ENCODE measurements at regions not wholly inside any gene's neighbourhood (a gene's known extent, or its start where the extent isn't known, plus 50 kb on each side); places are given as distances from the start of the nearest gene placed in this dataset.

GRCh38 chr20:54940522-54940921 lies 465.1 kb downstream of the DOK5 start:
- Histone ChIP-seq H3K9me3 (replicated peaks in 1 of 3) (no peaks in the 10 kb centered on the region), H3K4me1 (replicated peaks in 1 of 2) (no peaks in the 10 kb centered on the region), H3K27ac (no peak overlapping the region), H3K27me3 (no peaks in the 10 kb centered on the region), H3K4me3 (no peak overlapping the region), H3K36me3 (replicated peaks in 1 of 2) (no peaks in the 10 kb centered on the region)
- intact Hi-C loops (cut with DNase I): no loop called here
- no peak for TF ChIP-seq POLR2A (IDR thresholded peaks at IDR 0.05)
- TF ChIP-seq CTCF (IDR thresholded peaks at IDR 0.05): no peak
- no peak for DNase-seq
- WGBS, 4 donors: 70 to 84% (median 76%) methylated on average over 4 of the region's 4 CpGs

GRCh38 chr20:54938707-54939106 lies 463.3 kb downstream of the DOK5 start:
- Histone ChIP-seq H3K4me3 (no peak overlapping the region), H3K27ac (no peak overlapping the region), H3K36me3 (replicated peaks in 1 of 2) (no peaks in the 10 kb centered on the region), H3K27me3 (no peaks in the 10 kb centered on the region), H3K9me3 (replicated peaks in 1 of 3) (no peaks in the 10 kb centered on the region), H3K4me1 (replicated peaks in 1 of 2) (no peaks in the 10 kb centered on the region)
- TF ChIP-seq POLR2A (IDR thresholded peaks at IDR 0.05): no peak
- no peak for TF ChIP-seq CTCF (IDR thresholded peaks at IDR 0.05)
- WGBS, 4 donors: 76 to 96% (median 93%) methylated on average over 1 of the region's 1 CpG
- intact Hi-C loops (cut with DNase I): no loop called here
- DNase-seq: no peak

GRCh38 chr20:54933212-54933904 lies 458.0 kb downstream of the DOK5 start:
- H3K4me3 ChIP-seq: no peak overlapping the region
- WGBS, 4 donors: 75 to 80% (median 77%) methylated on average over 3 of the region's 3 CpGs
- H3K4me1 ChIP-seq (replicated peaks in 1 of 2): no peaks in the 10 kb centered on the region
- H3K27ac ChIP-seq: no peak overlapping the region
- DNase-seq: no peak
- H3K9me3 ChIP-seq (replicated peaks in 1 of 3): no peaks in the 10 kb centered on the region
- no peaks in the 10 kb centered on the region for H3K27me3 ChIP-seq
- TF ChIP-seq CTCF (IDR thresholded peaks at IDR 0.05) (no peak), POLR2A (IDR thresholded peaks at IDR 0.05) (no peak)
- no peaks in the 10 kb centered on the region for H3K36me3 ChIP-seq (replicated peaks in 1 of 2)
- intact Hi-C loops (cut with DNase I): no loop called here

- Histone ChIP-seq H3K9me3 (replicated peaks in 1 of 3) (no peaks in the 10 kb centered on the region), H3K4me1 (replicated peaks in 1 of 2) (no peaks in the 10 kb centered on the region), H3K27ac (no peak overlapping the region), H3K27me3 (no peaks in the 10 kb centered on the region), H3K36me3 (replicated peaks in 1 of 2) (no peaks in the 10 kb centered on the region), H3K4me3 (no peak overlapping the region)
- TF ChIP-seq POLR2A (IDR thresholded peaks at IDR 0.05) (no peak), CTCF (IDR thresholded peaks at IDR 0.05) (no peak)
- intact Hi-C loops (cut with DNase I): no loop called here
- 57 to 82% (median 66%) methylated on average over 4 of the region's 4 CpGs for WGBS, 4 donors
- no peak for DNase-seq
These were observed 453.8 kb downstream of the DOK5 start for GRCh38 chr20:54929191-54929590.
